WTC11 (cell line): ENCODE measurements at regions not wholly inside any gene's neighbourhood (a gene's known extent, or its start where the extent isn't known, plus 50 kb on each side); places are given as distances from the start of the nearest gene placed in this dataset.

Experiments
- NR1H2 ChIP-seq: sonication (generic); formaldehyde crosslinking; IDR thresholded peaks from 2 replicates; pipeline ENCODE4 v1.9.0; 2021; ENCODE audit warnings: mild to moderate bottlenecking, moderate library complexity, missing genetic modification reagents
- TF ChIP-seq, protein P1 (sequence below): fragments of 200-600 bp; IDR thresholded peaks from 2 replicates; pipeline ENCODE4 v1.8.0; 2022; ENCODE audit warnings: antibody characterized with exemption
- TF ChIP-seq, protein P2 (sequence below): sonication (generic); formaldehyde crosslinking; IDR thresholded peaks from 2 replicates; pipeline ENCODE4 v1.8.0; 2023; ENCODE audit warnings: missing genetic modification reagents
- TF ChIP-seq, protein P3 (sequence below): sonication (generic); formaldehyde crosslinking; IDR thresholded peaks from 2 replicates; pipeline ENCODE4 v1.8.1; 2023; ENCODE audit warnings: mild to moderate bottlenecking, missing genetic modification reagents
- TF ChIP-seq, protein P4 (sequence below): sonication (generic); formaldehyde crosslinking; conservative IDR thresholded peaks from 2 replicates; pipeline ENCODE4 v1.8.1; 2022; ENCODE audit warnings: mild to moderate bottlenecking, missing genetic modification reagents
- TF ChIP-seq, protein P5 (sequence below): sonication (generic); formaldehyde crosslinking; IDR thresholded peaks from 2 replicates; pipeline ENCODE4 v1.8.1; 2023; ENCODE audit warnings: mild to moderate bottlenecking, missing genetic modification reagents, moderate library complexity

DNA sequence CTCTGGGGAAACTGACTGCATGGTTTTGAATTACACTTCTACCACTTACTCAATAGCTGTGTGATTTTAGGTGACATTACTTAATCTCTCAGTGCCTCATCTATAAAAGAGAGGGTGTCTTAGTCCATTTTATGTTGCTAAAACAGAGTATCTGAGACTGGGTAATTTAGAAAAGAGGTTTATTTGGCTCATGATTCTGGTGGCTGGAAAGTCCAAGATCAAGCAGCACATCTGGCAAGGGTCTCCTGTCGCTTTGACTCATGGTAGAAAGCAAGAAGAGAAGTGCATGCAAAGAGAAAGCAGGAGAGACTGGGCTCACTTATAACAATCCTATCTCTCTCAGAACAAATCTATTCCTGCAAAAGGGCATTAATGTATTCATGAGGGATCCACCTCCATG is 132.4 kb upstream of the IRX5 start:
- TF ChIP-seq, protein P1, sequence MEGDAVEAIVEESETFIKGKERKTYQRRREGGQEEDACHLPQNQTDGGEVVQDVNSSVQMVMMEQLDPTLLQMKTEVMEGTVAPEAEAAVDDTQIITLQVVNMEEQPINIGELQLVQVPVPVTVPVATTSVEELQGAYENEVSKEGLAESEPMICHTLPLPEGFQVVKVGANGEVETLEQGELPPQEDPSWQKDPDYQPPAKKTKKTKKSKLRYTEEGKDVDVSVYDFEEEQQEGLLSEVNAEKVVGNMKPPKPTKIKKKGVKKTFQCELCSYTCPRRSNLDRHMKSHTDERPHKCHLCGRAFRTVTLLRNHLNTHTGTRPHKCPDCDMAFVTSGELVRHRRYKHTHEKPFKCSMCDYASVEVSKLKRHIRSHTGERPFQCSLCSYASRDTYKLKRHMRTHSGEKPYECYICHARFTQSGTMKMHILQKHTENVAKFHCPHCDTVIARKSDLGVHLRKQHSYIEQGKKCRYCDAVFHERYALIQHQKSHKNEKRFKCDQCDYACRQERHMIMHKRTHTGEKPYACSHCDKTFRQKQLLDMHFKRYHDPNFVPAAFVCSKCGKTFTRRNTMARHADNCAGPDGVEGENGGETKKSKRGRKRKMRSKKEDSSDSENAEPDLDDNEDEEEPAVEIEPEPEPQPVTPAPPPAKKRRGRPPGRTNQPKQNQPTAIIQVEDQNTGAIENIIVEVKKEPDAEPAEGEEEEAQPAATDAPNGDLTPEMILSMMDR = no peak
- TF ChIP-seq, protein P2, sequence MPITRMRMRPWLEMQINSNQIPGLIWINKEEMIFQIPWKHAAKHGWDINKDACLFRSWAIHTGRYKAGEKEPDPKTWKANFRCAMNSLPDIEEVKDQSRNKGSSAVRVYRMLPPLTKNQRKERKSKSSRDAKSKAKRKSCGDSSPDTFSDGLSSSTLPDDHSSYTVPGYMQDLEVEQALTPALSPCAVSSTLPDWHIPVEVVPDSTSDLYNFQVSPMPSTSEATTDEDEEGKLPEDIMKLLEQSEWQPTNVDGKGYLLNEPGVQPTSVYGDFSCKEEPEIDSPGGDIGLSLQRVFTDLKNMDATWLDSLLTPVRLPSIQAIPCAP = no peak
- TF ChIP-seq, protein P3, sequence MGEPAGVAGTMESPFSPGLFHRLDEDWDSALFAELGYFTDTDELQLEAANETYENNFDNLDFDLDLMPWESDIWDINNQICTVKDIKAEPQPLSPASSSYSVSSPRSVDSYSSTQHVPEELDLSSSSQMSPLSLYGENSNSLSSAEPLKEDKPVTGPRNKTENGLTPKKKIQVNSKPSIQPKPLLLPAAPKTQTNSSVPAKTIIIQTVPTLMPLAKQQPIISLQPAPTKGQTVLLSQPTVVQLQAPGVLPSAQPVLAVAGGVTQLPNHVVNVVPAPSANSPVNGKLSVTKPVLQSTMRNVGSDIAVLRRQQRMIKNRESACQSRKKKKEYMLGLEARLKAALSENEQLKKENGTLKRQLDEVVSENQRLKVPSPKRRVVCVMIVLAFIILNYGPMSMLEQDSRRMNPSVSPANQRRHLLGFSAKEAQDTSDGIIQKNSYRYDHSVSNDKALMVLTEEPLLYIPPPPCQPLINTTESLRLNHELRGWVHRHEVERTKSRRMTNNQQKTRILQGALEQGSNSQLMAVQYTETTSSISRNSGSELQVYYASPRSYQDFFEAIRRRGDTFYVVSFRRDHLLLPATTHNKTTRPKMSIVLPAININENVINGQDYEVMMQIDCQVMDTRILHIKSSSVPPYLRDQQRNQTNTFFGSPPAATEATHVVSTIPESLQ (CRISPR knock-in tag) = no peak
- TF ChIP-seq, protein P4, sequence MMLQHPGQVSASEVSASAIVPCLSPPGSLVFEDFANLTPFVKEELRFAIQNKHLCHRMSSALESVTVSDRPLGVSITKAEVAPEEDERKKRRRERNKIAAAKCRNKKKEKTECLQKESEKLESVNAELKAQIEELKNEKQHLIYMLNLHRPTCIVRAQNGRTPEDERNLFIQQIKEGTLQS = no peak
- no peak for TF ChIP-seq NR1H2 (CRISPR knock-in tag)
- TF ChIP-seq, protein P5, sequence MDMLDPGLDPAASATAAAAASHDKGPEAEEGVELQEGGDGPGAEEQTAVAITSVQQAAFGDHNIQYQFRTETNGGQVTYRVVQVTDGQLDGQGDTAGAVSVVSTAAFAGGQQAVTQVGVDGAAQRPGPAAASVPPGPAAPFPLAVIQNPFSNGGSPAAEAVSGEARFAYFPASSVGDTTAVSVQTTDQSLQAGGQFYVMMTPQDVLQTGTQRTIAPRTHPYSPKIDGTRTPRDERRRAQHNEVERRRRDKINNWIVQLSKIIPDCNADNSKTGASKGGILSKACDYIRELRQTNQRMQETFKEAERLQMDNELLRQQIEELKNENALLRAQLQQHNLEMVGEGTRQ (CRISPR knock-in tag) = no peak
